ENCODE measurements at regions not wholly inside any gene's neighbourhood (a gene's known extent, or its start where the extent isn't known, plus 50 kb on each side); places are given as distances from the start of the nearest gene placed in this dataset.

DNA sequence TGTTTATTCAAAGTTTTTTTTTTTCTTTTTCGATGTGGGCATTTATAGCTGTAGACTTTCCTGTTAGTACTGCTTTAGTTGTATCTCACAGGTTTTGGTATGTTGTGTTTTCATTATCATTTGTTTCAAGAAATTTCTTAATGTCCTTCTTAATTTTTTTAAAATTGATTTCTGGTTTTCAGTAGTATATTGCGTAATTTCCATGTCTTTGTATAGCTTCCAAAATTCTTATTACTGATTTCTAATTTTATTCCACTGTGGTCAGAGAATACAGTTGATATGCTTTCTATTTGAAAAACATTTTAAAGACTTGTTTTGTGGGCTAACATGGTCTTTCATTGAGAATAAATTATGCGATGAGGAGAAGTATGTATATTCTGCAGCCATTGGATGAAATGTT, 463.2 kb upstream of the B3GALT2 start:
- H3K27me3 ChIP-seq: no peaks in the 10 kb centered on the region
- H3K4me2 ChIP-seq: no peak overlapping the region
- H3K27ac ChIP-seq: no peak overlapping the region
- H3K4me1 ChIP-seq: no peaks in the 10 kb centered on the region
- H3K36me3 ChIP-seq: no peaks in the 10 kb centered on the region
- no peak overlapping the region for H3K4me3 ChIP-seq
- H3K9ac ChIP-seq: no peak overlapping the region
- no peaks in the 10 kb centered on the region for H3F3A ChIP-seq (ENCODE audit: low read depth)
- no peak for DNase-seq (ENCODE audit: low spot score)
- H3K79me2 ChIP-seq (ENCODE audit: low read depth): no peaks in the 10 kb centered on the region
- H3K4me3 Mint-ChIP-seq: no peak overlapping the region
- H3K9me3 Mint-ChIP-seq: peaks cover 17% of the 10 kb centered on the region
- TF ChIP-seq EZH2phosphoT487 (IDR thresholded peaks at IDR 0.05) (no peak), EZH2 (IDR thresholded peaks at IDR 0.05) (no peak)
- TF ChIP-seq, protein P1, sequence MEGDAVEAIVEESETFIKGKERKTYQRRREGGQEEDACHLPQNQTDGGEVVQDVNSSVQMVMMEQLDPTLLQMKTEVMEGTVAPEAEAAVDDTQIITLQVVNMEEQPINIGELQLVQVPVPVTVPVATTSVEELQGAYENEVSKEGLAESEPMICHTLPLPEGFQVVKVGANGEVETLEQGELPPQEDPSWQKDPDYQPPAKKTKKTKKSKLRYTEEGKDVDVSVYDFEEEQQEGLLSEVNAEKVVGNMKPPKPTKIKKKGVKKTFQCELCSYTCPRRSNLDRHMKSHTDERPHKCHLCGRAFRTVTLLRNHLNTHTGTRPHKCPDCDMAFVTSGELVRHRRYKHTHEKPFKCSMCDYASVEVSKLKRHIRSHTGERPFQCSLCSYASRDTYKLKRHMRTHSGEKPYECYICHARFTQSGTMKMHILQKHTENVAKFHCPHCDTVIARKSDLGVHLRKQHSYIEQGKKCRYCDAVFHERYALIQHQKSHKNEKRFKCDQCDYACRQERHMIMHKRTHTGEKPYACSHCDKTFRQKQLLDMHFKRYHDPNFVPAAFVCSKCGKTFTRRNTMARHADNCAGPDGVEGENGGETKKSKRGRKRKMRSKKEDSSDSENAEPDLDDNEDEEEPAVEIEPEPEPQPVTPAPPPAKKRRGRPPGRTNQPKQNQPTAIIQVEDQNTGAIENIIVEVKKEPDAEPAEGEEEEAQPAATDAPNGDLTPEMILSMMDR (IDR thresholded peaks at IDR 0.05): no peak
- H3K9me3 ChIP-seq (ENCODE audit: low read depth): no peaks in the 10 kb centered on the region
- H3K36me3 Mint-ChIP-seq: no peaks in the 10 kb centered on the region
- no peaks in the 10 kb centered on the region for H3K27me3 Mint-ChIP-seq (ENCODE audit: insufficient read depth, low read depth)
- no peak overlapping the region for H2AFZ ChIP-seq (replicated peaks)
- H3K27ac Mint-ChIP-seq: no peak overlapping the region
- H4K20me1 ChIP-seq (ENCODE audit: low read depth): no peaks in the 10 kb centered on the region
- no peaks in the 10 kb centered on the region for H3K4me1 Mint-ChIP-seq

DNA sequence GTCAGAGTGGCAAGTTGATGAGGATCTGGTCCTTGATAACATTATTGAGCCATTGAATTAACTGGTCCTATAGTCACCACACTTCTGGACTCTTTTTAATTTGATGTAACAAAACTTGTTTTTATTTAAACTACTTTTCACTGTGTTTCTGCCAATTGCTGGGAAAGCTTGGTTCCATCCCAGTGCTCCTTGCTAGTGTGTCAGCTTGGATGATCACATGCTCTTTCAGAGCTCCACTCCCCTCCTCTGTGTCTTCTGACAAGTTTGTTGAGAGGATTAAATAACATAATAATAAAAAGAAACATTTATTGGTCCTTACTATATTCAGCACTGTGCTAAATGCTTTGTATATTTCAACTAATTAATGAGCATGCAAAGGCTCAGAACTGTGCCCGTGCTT, 448.5 kb upstream of the B3GALT2 start:
- H3K4me2 ChIP-seq: no peak overlapping the region
- Mint-ChIP-seq H3K4me3 (no peak overlapping the region), H3K27ac (no peak overlapping the region), H3K36me3 (no peaks in the 10 kb centered on the region), H3K27me3 (ENCODE audit: insufficient read depth, low read depth) (peaks cover 4% of the 10 kb centered on the region), H3K9me3 (peaks cover 4% of the 10 kb centered on the region), H3K4me1 (peaks cover 9% of the 10 kb centered on the region)
- no peaks in the 10 kb centered on the region for H3K36me3 ChIP-seq
- no peaks in the 10 kb centered on the region for H3F3A ChIP-seq (ENCODE audit: low read depth)
- H4K20me1 ChIP-seq (ENCODE audit: low read depth): no peaks in the 10 kb centered on the region
- H3K9me3 ChIP-seq (ENCODE audit: low read depth): no peaks in the 10 kb centered on the region
- H3K9ac ChIP-seq: no peak overlapping the region
- no peak overlapping the region for H2AFZ ChIP-seq (replicated peaks)
- H3K27me3 ChIP-seq: no peaks in the 10 kb centered on the region
- H3K4me1 ChIP-seq: no peaks in the 10 kb centered on the region
- DNase-seq (ENCODE audit: low spot score): no peak
- H3K27ac ChIP-seq: no peak overlapping the region
- no peak overlapping the region for H3K4me3 ChIP-seq
- TF ChIP-seq EZH2phosphoT487 (IDR thresholded peaks at IDR 0.05): no peak
- no peaks in the 10 kb centered on the region for H3K79me2 ChIP-seq (ENCODE audit: low read depth)

DNA sequence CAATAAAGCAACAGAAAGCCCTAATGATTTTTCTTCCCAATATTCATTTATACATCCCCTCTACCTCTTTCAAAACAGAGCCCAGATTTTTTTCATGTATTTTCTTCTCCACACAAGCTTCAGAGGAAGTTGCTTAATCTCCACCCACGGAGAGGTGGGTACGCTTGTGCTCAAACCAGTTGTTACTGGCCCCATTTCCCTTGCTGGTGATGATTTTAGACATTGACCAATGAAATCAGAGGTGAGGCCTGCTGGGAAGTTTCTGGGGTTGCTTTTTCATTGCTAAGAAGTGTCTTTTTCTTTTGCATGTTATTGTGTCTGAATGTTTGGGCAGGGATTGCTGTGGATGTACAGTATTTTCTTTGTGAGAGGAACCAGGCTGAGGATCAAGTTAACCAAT, 448.1 kb upstream of the B3GALT2 start:
- Histone ChIP-seq H3K4me2 (no peak overlapping the region), H3K79me2 (ENCODE audit: low read depth) (no peaks in the 10 kb centered on the region), H3K36me3 (no peaks in the 10 kb centered on the region), H3F3A (ENCODE audit: low read depth) (no peaks in the 10 kb centered on the region), H3K27ac (no peak overlapping the region), H4K20me1 (ENCODE audit: low read depth) (no peaks in the 10 kb centered on the region), H3K9me3 (ENCODE audit: low read depth) (no peaks in the 10 kb centered on the region), H3K4me3 (no peak overlapping the region), H3K4me1 (no peaks in the 10 kb centered on the region), H3K9ac (no peak overlapping the region), H3K27me3 (no peaks in the 10 kb centered on the region), H2AFZ (replicated peaks) (no peak overlapping the region)
- H3K27me3 Mint-ChIP-seq (ENCODE audit: insufficient read depth, low read depth): peaks cover 4% of the 10 kb centered on the region
- peaks cover 3% of the 10 kb centered on the region for H3K9me3 Mint-ChIP-seq
- no peaks in the 10 kb centered on the region for H3K36me3 Mint-ChIP-seq
- no peak for DNase-seq (ENCODE audit: low spot score)
- TF ChIP-seq, protein P1 (IDR thresholded peaks at IDR 0.05): no peak
- TF ChIP-seq EZH2 (IDR thresholded peaks at IDR 0.05): no peak
- no peak for TF ChIP-seq EZH2phosphoT487 (IDR thresholded peaks at IDR 0.05)
- no peak overlapping the region for H3K4me3 Mint-ChIP-seq
- H3K4me1 Mint-ChIP-seq: peaks cover 13% of the 10 kb centered on the region
- no peak overlapping the region for H3K27ac Mint-ChIP-seq

DNA sequence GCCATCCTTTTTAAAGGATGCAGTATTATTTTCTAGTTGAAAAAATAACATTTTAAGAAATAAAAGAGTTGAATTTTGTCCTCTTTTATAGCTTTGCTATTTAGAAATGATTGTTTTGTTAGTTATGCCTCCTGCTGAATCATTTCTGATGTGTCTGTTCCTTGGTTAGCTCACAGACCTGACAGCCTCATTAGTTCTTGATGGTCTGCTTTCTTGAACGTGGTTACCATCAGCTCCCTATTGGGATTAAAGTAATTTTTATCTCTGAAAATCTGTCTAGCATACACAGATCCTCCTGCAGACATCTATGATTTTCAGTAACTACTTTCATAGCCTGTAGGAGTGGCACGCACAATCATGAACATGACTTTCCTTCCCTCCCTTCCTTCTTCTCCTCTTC, 447.6 kb upstream of the B3GALT2 start:
- Histone ChIP-seq H3K27me3 (no peaks in the 10 kb centered on the region), H3F3A (ENCODE audit: low read depth) (no peaks in the 10 kb centered on the region), H4K20me1 (ENCODE audit: low read depth) (no peaks in the 10 kb centered on the region), H3K9ac (no peak overlapping the region), H3K36me3 (no peaks in the 10 kb centered on the region), H3K79me2 (ENCODE audit: low read depth) (no peaks in the 10 kb centered on the region), H3K4me3 (no peak overlapping the region), H3K4me1 (no peaks in the 10 kb centered on the region), H3K4me2 (no peak overlapping the region), H2AFZ (replicated peaks) (no peak overlapping the region), H3K27ac (no peak overlapping the region), H3K9me3 (ENCODE audit: low read depth) (no peaks in the 10 kb centered on the region)
- H3K27me3 Mint-ChIP-seq (ENCODE audit: insufficient read depth, low read depth): peaks cover 4% of the 10 kb centered on the region
- no peak for DNase-seq (ENCODE audit: low spot score)
- TF ChIP-seq EZH2 (IDR thresholded peaks at IDR 0.05): no peak
- no peak for TF ChIP-seq EZH2phosphoT487 (IDR thresholded peaks at IDR 0.05)
- TF ChIP-seq, protein P1 (IDR thresholded peaks at IDR 0.05): no peak
- no peak overlapping the region for H3K4me3 Mint-ChIP-seq
- H3K27ac Mint-ChIP-seq: no peak overlapping the region
- H3K4me1 Mint-ChIP-seq: peaks cover 18% of the 10 kb centered on the region
- peaks cover under 1% of the 10 kb centered on the region for H3K9me3 Mint-ChIP-seq
- no peaks in the 10 kb centered on the region for H3K36me3 Mint-ChIP-seq

Data from neural progenitor cell (in vitro differentiated cells).